Keratinocyte (primary cell): ENCODE measurements at regions not wholly inside any gene's neighbourhood (a gene's known extent, or its start where the extent isn't known, plus 50 kb on each side); places are given as distances from the start of the nearest gene placed in this dataset.

Source experiments
- EZH2 ChIP-seq: IDR thresholded peaks from one replicate; pipeline ENCODE4 v1.6.1; 2012; ENCODE audit warnings: inconsistent platforms, mild to moderate bottlenecking, low read length, moderate library complexity
- TF ChIP-seq, protein P1 (sequence below), 3 experiments: IDR thresholded peaks in 1 of 3; conservative IDR thresholded peaks in 1 of 3; optimal IDR thresholded peaks in 1 of 3; 2 replicates in 2 of 3; 3 replicates in 1 of 3; pipeline versions ENCODE3 to v1.5.1; 2011; ENCODE audit warnings: low read length in 3 of 3, mild to moderate bottlenecking in 3 of 3, moderate library complexity in 2 of 3, control low read depth in 1 of 3, inconsistent platforms in 1 of 3; ENCODE audit not compliant: insufficient read depth in 2 of 3; ENCODE audit errors: extremely low read depth in 1 of 3

DNA sequence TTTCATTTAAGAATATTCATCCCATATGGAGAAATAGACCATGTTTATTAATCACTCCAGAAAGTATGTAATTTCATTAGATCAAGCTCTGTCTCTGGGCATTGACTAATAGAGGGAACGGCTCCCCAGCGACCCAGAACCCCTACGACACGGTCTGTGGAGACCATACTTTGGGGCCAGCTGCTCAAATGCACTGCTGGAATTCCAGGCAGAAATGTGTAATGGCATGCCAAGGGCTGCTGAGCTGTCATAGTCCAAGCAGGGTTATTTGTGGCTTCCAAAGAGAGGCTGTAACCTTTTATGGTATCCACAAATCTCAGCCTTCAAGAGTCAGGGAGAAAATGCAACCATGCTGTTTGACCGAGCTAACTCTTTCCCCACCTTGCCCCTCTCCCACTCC, 755.8 kb downstream of the DHX35 start:
- TF ChIP-seq, protein P1, sequence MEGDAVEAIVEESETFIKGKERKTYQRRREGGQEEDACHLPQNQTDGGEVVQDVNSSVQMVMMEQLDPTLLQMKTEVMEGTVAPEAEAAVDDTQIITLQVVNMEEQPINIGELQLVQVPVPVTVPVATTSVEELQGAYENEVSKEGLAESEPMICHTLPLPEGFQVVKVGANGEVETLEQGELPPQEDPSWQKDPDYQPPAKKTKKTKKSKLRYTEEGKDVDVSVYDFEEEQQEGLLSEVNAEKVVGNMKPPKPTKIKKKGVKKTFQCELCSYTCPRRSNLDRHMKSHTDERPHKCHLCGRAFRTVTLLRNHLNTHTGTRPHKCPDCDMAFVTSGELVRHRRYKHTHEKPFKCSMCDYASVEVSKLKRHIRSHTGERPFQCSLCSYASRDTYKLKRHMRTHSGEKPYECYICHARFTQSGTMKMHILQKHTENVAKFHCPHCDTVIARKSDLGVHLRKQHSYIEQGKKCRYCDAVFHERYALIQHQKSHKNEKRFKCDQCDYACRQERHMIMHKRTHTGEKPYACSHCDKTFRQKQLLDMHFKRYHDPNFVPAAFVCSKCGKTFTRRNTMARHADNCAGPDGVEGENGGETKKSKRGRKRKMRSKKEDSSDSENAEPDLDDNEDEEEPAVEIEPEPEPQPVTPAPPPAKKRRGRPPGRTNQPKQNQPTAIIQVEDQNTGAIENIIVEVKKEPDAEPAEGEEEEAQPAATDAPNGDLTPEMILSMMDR (optimal IDR thresholded peaks at IDR 0.05 in 1 of 3, IDR thresholded peaks at IDR 0.05 in 1 of 3, conservative IDR thresholded peaks at IDR 0.05 in 1 of 3; ENCODE audit: extremely low read depth in 1 of 3, insufficient read depth in 2 of 3, low read length in 3 of 3), result no peak
- TF ChIP-seq EZH2, result no peak
